Activated T-cell treated with anti-CD3 and anti-CD28 coated beads for 24 hours (primary cell): ENCODE measurements at regions not wholly inside any gene's neighbourhood (a gene's known extent, or its start where the extent isn't known, plus 50 kb on each side); places are given as distances from the start of the nearest gene placed in this dataset.

Experiments
- DNase-seq: peaks from one replicate; pipeline ENCODE4 v3.0.0-alpha.2; 2020; ENCODE audit warnings: low read depth

DNA sequence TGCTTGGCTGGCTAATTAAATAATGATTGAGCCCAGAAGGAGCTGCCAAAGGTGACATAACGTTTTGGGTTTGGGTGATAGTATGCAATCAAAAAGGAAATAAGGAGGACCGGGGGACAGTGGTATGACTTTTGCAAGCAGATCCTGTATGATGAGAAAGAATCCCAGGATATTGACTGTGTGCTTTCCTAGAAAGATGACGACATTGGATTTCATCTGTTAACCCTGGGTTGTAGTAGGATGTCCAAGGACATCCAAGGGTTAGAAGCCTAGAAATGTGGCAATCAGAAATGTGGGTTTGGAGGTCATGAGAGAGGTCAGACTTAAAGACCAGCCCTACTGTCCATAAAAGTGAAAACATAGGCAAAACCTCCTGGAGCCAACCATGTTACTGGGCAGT, 50.3 kb upstream of the HMHB1 start:
- no peak for DNase-seq

DNA sequence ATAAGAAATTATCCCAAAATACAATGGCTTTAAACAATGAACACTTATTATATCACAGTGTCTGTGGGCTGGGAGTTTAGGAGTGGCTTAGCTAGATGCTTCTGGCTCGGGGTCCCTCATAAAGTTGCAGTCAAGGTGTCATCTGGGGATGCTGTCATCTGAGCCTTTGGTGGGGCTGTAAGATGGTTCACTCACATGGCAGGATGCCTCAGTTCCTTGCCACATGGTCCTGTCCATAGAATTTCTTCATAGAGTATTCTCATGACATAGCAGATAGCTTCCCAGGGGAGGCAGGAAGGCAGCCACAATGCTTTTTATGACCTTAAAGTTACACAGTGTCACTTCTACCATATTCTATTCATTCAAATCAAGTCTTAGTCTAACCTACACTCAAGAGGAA, 51.2 kb upstream of the HMHB1 start:
- no peak for DNase-seq

DNA sequence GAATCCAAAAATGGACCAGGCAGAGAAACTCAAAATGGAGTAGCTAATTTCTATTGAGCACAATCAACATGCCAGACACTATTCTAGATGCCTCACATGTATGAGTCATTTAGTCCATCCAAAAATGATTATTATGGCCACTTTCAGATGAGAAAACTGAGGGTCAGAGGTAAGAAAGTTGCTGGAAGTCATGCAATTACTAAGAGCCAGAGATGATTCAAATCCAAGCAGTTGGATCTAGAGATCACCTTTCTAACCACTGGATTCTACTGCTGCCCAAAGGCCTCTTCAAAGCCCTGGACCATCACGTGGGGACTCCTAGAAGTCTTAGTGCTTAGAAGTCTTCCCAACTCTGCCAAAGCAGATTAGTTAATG, 51.8 kb upstream of the HMHB1 start:
- DNase-seq = no peak

DNA sequence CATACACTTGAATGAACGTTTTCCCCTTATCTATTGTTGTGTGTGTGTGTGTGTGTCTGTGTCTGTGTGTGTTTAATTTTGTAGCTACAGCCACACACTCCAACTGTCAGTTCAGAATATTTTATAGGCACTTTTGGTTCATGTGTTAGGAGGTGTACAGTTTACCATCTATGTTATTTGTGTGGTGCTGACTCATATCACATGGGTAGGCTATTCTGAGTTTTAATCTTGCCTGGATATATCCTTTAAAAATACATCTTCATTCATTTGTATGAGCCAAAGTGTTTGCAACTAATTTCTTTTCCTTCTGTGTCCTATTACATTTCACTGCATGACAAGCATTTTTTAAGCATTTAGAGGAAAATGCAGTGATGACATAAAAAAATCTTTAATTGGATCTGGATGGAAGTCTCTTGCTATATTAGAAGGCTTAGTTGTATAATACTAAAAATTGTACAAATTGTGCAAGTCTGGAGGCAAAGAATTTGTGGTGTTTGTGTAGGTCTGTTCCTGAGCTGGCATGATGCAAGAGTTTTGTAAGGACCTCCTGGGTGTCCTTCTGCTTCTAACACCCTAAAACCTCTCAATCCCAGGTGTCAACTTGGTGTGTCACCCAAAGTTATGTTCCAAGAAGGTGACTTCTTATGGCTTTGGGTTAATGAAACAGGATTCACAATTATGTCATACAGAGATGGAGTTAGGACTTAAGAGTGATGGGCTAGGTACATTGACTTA, 52.4 kb upstream of the HMHB1 start:
- no peak for DNase-seq

DNA sequence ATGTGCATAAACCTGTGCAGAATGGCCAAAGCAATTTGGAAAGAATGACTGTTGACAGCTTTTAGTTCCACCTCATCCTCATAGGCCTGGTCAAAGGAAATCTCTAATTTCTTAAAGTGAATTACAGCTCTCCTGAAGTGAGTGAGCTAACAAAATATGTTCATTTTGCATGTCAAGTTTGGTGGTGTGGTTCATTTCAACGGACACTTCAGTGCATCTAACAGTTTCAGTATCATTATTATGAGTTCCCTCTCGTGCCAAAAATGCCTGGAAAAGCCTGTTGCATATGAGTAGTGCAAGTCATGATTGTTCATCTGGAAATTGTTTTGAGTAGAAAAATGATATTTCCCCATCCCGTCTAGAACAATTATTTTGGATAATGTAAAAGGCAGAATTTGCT, 53.2 kb upstream of the HMHB1 start:
- no peak for DNase-seq

DNA sequence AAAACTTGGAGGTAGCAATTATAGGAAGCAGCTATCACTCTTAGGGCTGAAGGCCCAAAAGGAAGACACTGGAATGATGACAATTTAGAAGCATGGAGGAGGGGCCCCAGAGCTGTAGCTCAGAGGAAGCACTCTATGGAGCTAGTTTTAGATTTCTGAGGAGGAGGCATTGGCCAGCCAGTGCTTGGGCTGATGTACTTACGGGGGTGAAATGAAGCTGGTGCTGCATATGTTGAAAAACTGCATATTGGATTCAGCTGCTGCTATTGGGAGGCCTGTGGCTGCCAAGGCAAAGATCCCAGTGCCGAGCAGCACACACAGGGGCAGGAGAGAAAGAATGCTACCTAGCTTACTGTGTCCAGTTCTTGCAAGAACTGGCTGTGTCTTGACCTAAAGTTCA, 53.9 kb upstream of the HMHB1 start:
- DNase-seq = no peak

DNA sequence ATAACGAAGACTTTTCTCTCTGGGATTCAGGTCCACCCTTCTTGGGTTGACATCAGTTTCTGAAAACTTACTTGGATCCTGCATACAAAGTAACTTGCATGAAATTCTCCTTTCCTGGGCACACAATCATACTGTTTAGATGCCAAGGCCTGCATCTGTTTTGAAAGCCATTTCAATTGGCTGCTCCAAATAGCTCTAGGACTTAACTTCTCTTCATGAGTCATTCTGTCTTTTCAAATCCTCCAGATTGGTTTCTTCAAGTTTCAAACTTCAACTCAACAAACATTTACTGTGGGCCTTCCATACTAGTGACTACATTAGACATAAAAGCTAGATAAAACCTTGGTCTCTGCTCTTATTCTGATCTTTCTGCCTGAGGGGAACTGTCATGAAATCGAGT, 54.8 kb upstream of the HMHB1 start:
- DNase-seq = no peak

DNA sequence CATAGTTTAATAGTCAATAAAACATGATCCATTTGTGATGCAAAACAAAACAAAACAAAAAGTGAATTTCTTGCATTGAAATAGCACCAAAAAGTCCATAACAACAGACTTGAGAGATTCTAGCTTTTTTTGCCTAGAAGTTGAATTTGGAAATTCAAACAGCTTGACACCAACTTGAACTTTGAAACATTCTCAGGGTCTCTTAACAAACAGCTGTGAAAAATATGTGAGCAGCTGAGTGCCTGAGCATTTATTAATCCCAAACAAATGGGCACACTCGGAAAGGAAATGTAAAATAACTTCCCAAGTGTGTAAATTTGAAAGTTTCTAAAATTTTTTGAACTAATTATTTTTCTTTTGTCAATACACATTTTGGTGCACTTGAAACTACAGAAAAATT, 56.0 kb upstream of the HMHB1 start:
- DNase-seq = no peak

DNA sequence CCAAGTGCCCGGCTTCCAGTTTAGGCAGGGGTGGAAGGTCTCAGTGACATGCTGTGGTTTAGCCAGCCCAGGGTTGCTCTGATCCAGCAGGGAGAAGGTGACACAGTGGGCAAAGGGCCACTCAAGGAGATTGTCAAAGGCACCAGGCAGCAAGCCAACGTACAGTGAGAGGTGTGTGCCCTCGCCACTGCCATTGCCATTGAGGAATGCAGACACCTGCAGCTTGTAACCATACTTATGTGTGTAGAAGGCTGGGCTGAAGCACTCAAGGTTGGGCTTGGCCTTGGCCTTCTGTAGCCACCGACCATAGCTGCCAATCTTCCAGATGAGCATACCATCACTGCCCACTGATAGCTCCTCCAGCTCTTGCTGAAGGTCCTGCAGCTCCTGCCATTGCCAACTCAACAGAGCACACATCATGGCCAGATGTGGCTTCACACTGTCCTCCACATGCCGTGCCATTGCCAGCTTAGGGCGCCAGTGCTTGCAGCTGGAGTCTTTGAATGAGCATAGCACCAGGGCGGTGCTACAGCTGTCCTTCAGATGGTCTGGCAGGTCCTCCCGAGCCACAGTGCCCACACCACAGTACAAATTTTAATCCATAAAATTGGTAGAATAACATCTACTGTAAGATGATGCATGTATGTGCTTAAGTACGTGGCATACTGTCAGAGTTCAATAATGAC, 59.7 kb upstream of the HMHB1 start:
- DNase-seq = no peak

DNA sequence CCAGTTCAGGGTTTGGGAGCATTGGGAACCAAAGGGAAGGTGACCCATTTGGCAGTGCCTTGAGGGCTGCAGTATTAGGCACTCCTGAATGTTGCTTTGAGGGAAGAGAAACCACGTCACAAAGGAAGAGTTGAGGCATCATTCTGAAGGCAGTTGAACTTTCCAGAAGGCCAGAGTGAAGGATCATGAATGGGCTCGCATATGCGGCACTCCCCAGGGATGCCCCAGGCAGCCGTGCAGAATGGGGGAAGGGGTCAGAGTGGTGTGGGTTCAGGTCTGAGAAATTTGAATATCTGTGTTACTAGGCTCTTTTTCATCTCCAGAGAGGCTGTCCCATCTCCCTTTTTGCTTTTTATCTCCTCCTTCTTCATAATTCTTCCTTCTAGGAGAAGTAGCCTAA, 60.6 kb upstream of the HMHB1 start:
- DNase-seq = no peak

DNA sequence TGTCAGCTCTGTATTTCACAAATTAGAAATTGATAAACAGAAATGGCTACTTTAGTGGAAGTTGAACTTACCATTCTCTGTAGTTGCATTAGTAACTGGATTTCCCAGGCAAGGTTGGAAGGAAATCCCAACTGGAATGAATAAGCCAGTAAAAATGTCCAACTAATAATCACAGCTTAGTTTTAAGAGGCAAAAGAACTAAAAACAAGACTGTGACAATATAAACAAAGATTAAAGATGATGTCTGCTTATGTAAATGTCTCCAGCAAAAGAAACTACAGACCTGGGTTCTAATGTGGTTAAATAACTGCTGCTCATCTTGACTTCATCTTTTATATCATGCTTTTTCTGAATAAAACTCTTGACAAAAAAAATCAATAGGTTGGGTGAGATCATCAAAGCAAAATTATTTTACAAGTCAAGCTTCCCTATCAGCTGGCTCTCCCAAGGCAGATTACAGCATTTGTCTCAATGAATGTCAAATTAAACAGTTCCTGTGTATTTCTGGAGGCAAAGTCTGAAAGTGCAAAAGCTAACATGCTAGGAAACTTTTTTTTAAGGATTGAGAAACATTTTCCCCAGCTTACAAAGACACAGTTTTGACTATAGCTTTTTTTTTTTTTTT, 62.3 kb upstream of the HMHB1 start:
- DNase-seq = no peak

DNA sequence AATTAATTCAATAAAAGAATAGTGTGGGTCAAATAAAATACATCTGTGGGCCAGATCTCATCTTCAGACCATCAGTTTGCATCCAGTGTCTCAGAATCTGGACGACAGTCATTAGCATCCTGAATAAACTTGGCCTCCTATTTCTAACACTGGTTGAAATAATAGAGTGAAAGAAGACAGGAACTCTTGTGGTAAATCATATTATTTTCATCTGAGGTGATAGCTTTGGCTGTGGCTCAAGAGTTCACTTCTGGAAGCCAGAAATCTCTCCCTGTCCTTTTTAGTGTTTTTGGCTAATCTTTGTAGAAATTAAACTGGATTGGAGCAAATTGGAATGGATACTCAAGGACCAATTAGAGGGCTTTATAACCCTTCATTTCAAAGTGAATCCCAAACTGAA, 63.4 kb upstream of the HMHB1 start:
- no peak for DNase-seq

DNA sequence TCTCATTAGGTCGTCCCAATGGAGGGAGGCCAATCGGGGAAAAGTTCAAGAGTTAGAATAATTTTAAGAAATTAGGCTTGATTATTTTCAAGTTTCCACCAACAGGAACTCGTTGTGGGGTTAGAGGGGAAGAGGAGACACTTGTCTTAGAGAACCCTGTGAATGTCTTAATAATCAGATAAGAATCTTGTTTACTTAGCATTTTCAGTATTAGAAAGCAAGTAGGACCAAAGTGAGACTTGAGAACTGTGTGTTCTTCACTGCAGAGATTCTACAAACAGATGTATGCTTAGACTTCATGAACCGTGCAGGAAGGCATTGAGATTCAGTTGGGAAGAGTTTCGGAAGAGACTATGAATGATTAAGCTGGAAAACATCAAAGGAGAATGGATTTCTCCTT, 69.0 kb upstream of the HMHB1 start:
- DNase-seq = no peak

DNA sequence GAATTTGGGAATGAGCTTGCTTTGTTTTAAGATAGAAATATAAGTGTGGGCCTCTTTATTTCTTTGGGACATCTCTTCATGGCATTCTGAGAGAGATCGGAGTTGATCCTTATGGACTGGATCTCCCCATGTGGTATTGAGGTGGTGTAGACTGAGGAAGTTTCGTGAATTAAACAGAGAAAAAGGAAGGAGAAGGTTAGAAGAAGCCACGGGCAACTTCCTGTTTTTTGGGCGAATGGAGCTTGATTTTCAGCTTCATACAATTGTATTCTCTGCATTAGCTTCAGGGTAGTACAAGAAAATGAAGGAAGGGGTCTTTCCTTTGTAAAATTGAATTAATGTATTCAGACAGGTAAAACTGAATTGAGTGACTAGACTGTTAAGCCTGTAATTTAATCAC, 70.5 kb upstream of the HMHB1 start:
- DNase-seq = no peak

DNA sequence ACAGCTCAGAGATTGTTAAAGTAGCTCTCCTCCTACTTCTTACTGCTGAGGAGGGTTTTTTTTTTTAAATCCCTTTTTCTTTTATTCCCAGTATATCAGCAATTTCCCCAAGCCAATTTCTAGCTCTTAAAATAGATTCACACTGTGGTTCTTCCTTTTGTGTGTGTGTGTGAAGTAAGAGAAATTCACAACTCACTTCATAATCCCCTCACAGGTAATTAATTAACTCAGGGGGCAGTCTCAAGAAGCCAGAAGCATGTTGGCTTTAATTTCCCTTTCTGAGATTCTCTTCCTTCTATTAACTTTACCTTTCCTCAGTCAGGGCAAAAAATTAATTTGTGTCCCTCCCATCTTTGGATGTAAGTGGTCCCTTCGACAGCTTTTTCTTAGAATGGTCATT, 71.0 kb upstream of the HMHB1 start:
- no peak for DNase-seq

DNA sequence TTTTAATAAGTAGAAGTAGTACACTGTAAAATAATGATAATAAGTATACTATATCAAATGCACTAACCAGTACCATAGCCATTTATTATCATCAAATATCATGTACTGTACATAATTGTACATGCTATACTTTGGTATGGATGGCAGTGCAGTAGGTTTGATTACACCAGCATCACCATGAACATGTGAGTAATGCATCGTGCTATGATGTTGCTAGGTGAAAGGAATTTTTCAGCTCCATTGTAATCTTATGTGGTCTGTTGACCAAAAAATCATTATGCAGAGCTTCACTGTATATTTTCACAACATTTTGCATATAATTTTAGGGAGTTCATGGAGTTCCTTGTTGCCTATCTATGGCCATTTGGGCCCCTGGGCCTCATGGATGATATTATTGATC, 72.2 kb upstream of the HMHB1 start:
- DNase-seq = no peak

DNA sequence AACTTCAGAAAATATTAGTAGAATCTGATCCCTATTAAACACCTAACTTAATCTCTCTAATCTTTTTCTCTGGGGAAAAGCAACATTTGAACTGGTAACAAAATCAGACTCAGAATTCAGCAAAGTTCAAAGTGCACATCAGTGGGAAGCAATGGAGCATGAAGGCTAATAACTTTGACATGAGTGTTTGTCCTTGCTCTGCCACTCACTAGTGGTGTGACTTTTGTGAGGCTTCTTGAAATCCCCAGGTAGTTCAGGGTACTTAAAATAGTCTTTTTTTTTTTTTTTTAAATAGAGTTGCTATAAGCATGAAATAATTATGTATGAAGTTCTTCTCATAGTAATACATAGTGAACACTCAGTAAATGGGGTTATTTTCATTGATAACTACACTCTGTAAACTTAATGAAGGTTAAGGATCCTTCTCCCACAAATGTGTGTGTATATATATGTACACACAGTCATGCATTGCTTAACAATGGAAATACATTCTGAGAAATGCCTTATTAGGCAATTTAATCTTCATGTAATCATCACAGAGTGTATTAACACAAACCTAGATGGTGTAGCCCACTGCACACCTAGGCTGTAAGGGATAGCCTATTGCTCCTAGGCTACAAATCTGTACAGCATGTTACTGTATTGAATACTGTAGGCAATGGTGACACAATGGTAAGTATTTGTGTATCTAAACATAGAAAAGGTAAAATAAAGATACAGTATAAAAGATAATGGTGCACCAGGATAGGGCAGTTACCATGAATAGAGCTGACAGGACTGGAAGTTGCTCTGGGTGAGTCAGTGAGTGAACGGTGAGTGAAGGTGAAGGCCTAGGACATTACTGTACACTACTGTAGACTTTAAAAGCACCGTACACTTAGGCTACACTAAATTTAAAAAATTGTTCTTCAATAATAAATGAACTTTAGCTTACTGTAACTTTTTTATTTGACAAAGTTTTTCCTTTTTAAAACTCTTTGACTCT, 73.3 kb upstream of the HMHB1 start:
- no peak for DNase-seq

DNA sequence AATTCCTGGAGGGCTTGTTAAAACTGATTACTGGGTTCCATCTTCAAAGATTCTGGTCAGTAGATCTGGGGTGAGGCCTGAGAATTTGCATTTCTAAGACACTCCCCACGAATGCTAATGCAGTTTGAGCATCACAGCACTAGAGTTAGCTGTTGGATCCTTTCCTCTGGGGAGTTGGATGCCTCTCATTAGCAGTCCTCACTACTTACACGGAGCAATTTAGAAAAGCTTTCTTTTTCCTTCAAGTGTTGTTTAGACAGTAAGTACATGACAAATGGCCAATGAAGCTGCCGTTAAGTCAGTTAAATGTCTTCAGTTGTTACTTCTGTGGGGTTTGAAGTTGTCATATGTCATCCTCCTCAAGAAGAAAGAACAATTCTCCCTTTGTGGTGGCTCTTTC, 74.9 kb upstream of the HMHB1 start:
- DNase-seq = no peak

DNA sequence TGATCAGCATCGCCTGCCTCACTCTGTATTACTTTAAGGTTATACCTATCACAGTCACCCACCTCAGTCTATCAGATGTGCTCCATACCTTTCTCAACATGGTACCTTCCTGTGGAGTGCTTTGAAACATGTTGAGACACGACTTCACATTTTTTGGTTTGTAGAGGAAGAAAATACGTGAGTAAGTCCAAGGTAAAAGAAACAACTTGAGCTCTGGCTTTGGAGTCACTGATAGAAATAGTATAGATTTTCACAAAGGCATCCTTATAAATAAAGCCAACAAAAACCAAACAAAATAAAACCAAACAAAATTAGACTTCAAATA, 77.5 kb upstream of the HMHB1 start:
- no peak for DNase-seq

DNA sequence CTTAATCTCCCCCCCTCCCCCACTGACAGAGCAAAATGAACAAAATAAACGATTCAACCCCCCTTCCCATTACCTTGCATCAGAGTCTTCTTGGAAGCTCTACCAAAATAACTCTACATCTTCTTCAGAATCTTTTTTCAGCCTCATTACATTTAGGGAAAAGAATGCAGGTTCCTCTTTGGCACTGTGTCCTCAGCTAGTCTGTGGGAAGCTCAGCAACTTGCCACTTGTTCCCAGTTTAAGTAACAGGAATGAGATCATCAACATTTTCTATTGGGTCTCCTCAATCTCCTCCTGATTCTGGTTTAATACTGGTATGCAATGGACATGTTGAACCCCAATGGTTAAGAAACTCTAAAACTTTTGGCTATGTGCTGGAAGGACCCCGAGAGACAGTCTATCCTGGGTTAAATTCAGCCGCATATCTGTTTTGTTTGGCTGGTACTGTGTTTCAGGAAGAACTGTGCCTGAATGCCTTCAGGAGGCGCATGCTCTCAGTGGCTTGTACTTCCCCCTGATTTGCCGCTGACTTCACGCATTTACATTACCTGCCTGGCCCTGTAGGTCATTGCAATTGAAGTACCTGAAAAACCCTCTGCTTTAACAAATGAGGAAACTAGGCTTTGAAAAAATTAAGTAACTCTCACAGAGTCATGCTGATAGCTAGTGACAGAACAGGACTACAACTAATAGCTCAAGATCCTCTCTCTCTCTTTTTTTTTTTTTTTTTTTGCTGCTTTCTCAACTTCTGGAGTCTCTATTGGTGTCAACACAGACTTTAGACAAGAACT, 78.1 kb upstream of the HMHB1 start:
- no peak for DNase-seq

DNA sequence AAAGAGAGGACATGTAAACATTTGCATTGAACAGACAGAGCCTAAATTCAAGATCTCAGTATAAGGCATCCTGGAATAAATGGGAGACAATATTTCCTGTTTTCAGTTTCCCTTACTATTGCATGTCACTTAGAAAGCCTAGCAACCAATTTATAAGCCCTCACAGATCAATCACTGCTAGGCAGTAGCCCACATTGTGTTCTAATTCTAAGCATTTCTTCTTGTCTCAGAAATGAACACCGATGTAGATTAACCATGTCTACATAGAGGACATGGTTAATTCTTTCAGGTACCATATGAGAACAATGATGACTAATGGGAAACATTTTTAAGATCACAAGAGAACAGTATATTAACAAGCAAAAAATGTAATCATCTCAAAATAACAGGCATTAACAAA, 79.6 kb upstream of the HMHB1 start:
- no peak for DNase-seq
